ENCODE measurements at regions not wholly inside any gene's neighbourhood (a gene's known extent, or its start where the extent isn't known, plus 50 kb on each side); places are given as distances from the start of the nearest gene placed in this dataset.

- no peak overlapping the region for H3K23ac ChIP-seq (ENCODE audit: low read length)
- no peak overlapping the region for H4K8ac ChIP-seq (ENCODE audit: low read depth, low read length)
- H3K4me2 ChIP-seq (ENCODE audit: low read length) = no peak overlapping the region
- H3K27me3 ChIP-seq (ENCODE audit: insufficient read depth, low read length) = no peaks in the 10 kb centered on the region
- no peak overlapping the region for H2BK5ac ChIP-seq (ENCODE audit: low read depth, low read length, poor library complexity)
- H2BK120ac ChIP-seq (ENCODE audit: insufficient read depth, low read length, poor library complexity) = no peak overlapping the region
- no peak overlapping the region for H3K4me3 ChIP-seq (ENCODE audit: low read depth, low read length)
- no peaks in the 10 kb centered on the region for H3K36me3 ChIP-seq (ENCODE audit: control insufficient read depth in 1 of 2, insufficient read depth in 2 of 2, low read length in 2 of 2)
- no peak overlapping the region for H3K14ac ChIP-seq (ENCODE audit: low read length)
- DNase-seq = peak in 1 of 2 donors; percentile 29
- H3K9ac ChIP-seq (ENCODE audit: low read length) = no peak overlapping the region
- H4K12ac ChIP-seq (ENCODE audit: low read depth, low read length) = no peak overlapping the region
- no peaks in the 10 kb centered on the region for H3K79me2 ChIP-seq (ENCODE audit: control insufficient read depth, insufficient read depth, low read length, poor library complexity)
- H2BK12ac ChIP-seq (ENCODE audit: low read length) = peak overlapping the region; percentile 92
- H3K4ac ChIP-seq (ENCODE audit: low read depth, low read length) = no peak overlapping the region
- no peak overlapping the region for H2AFZ ChIP-seq (ENCODE audit: insufficient read depth, low read length, poor library complexity)
- no peak overlapping the region for H3K18ac ChIP-seq (ENCODE audit: low read length)
- H3K9me3 ChIP-seq (ENCODE audit: insufficient read depth, low read depth, low read length) = no peaks in the 10 kb centered on the region
- H3K4me1 ChIP-seq (ENCODE audit: control insufficient read depth in 1 of 2, insufficient read depth in 2 of 2, low read length in 2 of 2) = peaks cover 0 to 5% of the 10 kb centered on the region in 2 experiments
- peak overlapping the region; percentile 33 for H4K91ac ChIP-seq (ENCODE audit: low read depth, low read length)
- no peak overlapping the region for H3K27ac ChIP-seq (ENCODE audit: low read depth, low read length)
- no peak overlapping the region for H2AK5ac ChIP-seq (ENCODE audit: low read length)
- WGBS (ENCODE audit: extremely low coverage, insufficient coverage, insufficient read length) = no CpG with 5 or more reads among the region's 4 CpGs
- peaks cover 1% of the 10 kb centered on the region for H3K79me1 ChIP-seq (ENCODE audit: low read length)
Measured at GRCh38 chr3:177673112-177673914, 476.0 kb upstream of the TBL1XR1 start.

GRCh38 chr3:177674186-177674585, 476.9 kb upstream of the TBL1XR1 start:
- no peak overlapping the region for H3K23ac ChIP-seq (ENCODE audit: low read length)

DNA sequence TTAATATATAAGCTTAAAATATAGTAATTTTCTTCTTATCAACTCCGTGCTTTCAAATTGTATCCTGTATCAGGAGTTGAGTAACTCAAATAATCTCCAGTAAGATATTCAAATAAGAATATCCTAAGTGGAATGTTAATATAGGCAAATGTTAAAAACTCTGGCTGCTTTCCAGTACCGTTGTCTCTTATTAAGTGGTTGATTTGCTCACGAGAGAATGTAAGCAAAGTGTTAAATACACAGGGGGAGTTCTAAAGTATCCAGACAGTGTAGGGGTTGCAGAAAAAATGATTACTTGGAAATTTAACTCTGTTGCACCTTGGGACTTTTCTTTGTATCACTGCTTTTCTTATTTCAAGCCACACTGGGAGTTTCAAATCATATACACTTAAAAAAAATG, 478.9 kb upstream of the TBL1XR1 start:
- Histone ChIP-seq H3K27me3 (ENCODE audit: insufficient read depth, low read length) (no peaks in the 10 kb centered on the region), H2AK5ac (ENCODE audit: low read length) (no peak overlapping the region), H3K27ac (ENCODE audit: low read depth, low read length) (no peak overlapping the region), H3K4me3 (ENCODE audit: low read depth, low read length) (no peak overlapping the region), H3K4ac (ENCODE audit: low read depth, low read length) (no peak overlapping the region), H3K4me2 (ENCODE audit: low read length) (no peak overlapping the region), H2BK5ac (ENCODE audit: low read depth, low read length, poor library complexity) (no peak overlapping the region), H3K9me3 (ENCODE audit: insufficient read depth, low read depth, low read length) (no peaks in the 10 kb centered on the region), H3K14ac (ENCODE audit: low read length) (no peak overlapping the region), H4K12ac (ENCODE audit: low read depth, low read length) (no peak overlapping the region), H3K9ac (ENCODE audit: low read length) (no peak overlapping the region), H3K4me1 (ENCODE audit: control insufficient read depth in 1 of 2, insufficient read depth in 2 of 2, low read length in 2 of 2) (peaks cover 4 to 5% of the 10 kb centered on the region in 2 experiments), H3K36me3 (ENCODE audit: control insufficient read depth in 1 of 2, insufficient read depth in 2 of 2, low read length in 2 of 2) (no peaks in the 10 kb centered on the region), H3K18ac (ENCODE audit: low read length) (no peak overlapping the region), H4K91ac (ENCODE audit: low read depth, low read length) (no peak overlapping the region), H3K79me2 (ENCODE audit: control insufficient read depth, insufficient read depth, low read length, poor library complexity) (no peaks in the 10 kb centered on the region), H2BK120ac (ENCODE audit: insufficient read depth, low read length, poor library complexity) (no peak overlapping the region), H3K79me1 (ENCODE audit: low read length) (peaks cover 7% of the 10 kb centered on the region), H4K8ac (ENCODE audit: low read depth, low read length) (no peak overlapping the region), H2AFZ (ENCODE audit: insufficient read depth, low read length, poor library complexity) (no peak overlapping the region), H3K23ac (ENCODE audit: low read length) (no peak overlapping the region), H2BK12ac (ENCODE audit: low read length) (no peak overlapping the region)
- no peak for DNase-seq
- WGBS (ENCODE audit: extremely low coverage, insufficient coverage, insufficient read length) = no CpG with 5 or more reads among the region's 3 CpGs

More at GRCh38 chr3:177674186-177674585, 476.9 kb upstream of the TBL1XR1 start:
- Histone ChIP-seq H3K4me1 (ENCODE audit: control insufficient read depth in 1 of 2, insufficient read depth in 2 of 2, low read length in 2 of 2) (peaks cover 0 to 5% of the 10 kb centered on the region in 2 experiments), H3K4ac (ENCODE audit: low read depth, low read length) (no peak overlapping the region), H3K9ac (ENCODE audit: low read length) (no peak overlapping the region), H3K4me3 (ENCODE audit: low read depth, low read length) (no peak overlapping the region), H2AK5ac (ENCODE audit: low read length) (no peak overlapping the region), H3K36me3 (ENCODE audit: control insufficient read depth in 1 of 2, insufficient read depth in 2 of 2, low read length in 2 of 2) (no peaks in the 10 kb centered on the region), H2BK5ac (ENCODE audit: low read depth, low read length, poor library complexity) (no peak overlapping the region), H4K91ac (ENCODE audit: low read depth, low read length) (no peak overlapping the region), H3K27me3 (ENCODE audit: insufficient read depth, low read length) (no peaks in the 10 kb centered on the region), H2BK12ac (ENCODE audit: low read length) (no peak overlapping the region), H3K79me1 (ENCODE audit: low read length) (peaks cover 1% of the 10 kb centered on the region), H3K4me2 (ENCODE audit: low read length) (no peak overlapping the region), H3K9me3 (ENCODE audit: insufficient read depth, low read depth, low read length) (no peaks in the 10 kb centered on the region), H3K27ac (ENCODE audit: low read depth, low read length) (no peak overlapping the region), H2AFZ (ENCODE audit: insufficient read depth, low read length, poor library complexity) (no peak overlapping the region), H4K8ac (ENCODE audit: low read depth, low read length) (no peak overlapping the region), H3K14ac (ENCODE audit: low read length) (peak overlapping the region; percentile 48), H3K79me2 (ENCODE audit: control insufficient read depth, insufficient read depth, low read length, poor library complexity) (no peaks in the 10 kb centered on the region), H2BK120ac (ENCODE audit: insufficient read depth, low read length, poor library complexity) (no peak overlapping the region), H4K12ac (ENCODE audit: low read depth, low read length) (no peak overlapping the region), H3K18ac (ENCODE audit: low read length) (no peak overlapping the region)
- DNase-seq = no peak
- WGBS (ENCODE audit: extremely low coverage, insufficient coverage, insufficient read length) = no CpG with 5 or more reads among the region's 3 CpGs

- Histone ChIP-seq H3K23ac (ENCODE audit: low read length) (no peak overlapping the region), H3K79me1 (ENCODE audit: low read length) (peaks cover 10% of the 10 kb centered on the region), H3K79me2 (ENCODE audit: control insufficient read depth, insufficient read depth, low read length, poor library complexity) (no peaks in the 10 kb centered on the region), H3K9ac (ENCODE audit: low read length) (no peak overlapping the region), H2BK120ac (ENCODE audit: insufficient read depth, low read length, poor library complexity) (no peak overlapping the region), H4K91ac (ENCODE audit: low read depth, low read length) (no peak overlapping the region), H3K4me2 (ENCODE audit: low read length) (no peak overlapping the region), H3K27ac (ENCODE audit: low read depth, low read length) (no peak overlapping the region), H4K8ac (ENCODE audit: low read depth, low read length) (no peak overlapping the region), H3K27me3 (ENCODE audit: insufficient read depth, low read length) (no peaks in the 10 kb centered on the region), H2BK5ac (ENCODE audit: low read depth, low read length, poor library complexity) (no peak overlapping the region), H3K4ac (ENCODE audit: low read depth, low read length) (no peak overlapping the region), H3K18ac (ENCODE audit: low read length) (no peak overlapping the region), H2AFZ (ENCODE audit: insufficient read depth, low read length, poor library complexity) (no peak overlapping the region), H3K4me3 (ENCODE audit: low read depth, low read length) (no peak overlapping the region), H3K14ac (ENCODE audit: low read length) (no peak overlapping the region), H4K12ac (ENCODE audit: low read depth, low read length) (no peak overlapping the region), H2BK12ac (ENCODE audit: low read length) (no peak overlapping the region), H3K9me3 (ENCODE audit: insufficient read depth, low read depth, low read length) (no peaks in the 10 kb centered on the region), H2AK5ac (ENCODE audit: low read length) (no peak overlapping the region), H3K36me3 (ENCODE audit: control insufficient read depth in 1 of 2, insufficient read depth in 2 of 2, low read length in 2 of 2) (no peaks in the 10 kb centered on the region), H3K4me1 (ENCODE audit: control insufficient read depth in 1 of 2, insufficient read depth in 2 of 2, low read length in 2 of 2) (peaks cover 4 to 5% of the 10 kb centered on the region in 2 experiments)
- no CpG with 5 or more reads among the region's 6 CpGs for WGBS (ENCODE audit: extremely low coverage, insufficient coverage, insufficient read length)
- no peak for DNase-seq
Measured at GRCh38 chr3:177676947-177677587, 479.8 kb upstream of the TBL1XR1 start.

Data from trophoblast cell (in vitro differentiated cells and primary cell).